ENCODE measurements at regions not wholly inside any gene's neighbourhood (a gene's known extent, or its start where the extent isn't known, plus 50 kb on each side); places are given as distances from the start of the nearest gene placed in this dataset.

DNA sequence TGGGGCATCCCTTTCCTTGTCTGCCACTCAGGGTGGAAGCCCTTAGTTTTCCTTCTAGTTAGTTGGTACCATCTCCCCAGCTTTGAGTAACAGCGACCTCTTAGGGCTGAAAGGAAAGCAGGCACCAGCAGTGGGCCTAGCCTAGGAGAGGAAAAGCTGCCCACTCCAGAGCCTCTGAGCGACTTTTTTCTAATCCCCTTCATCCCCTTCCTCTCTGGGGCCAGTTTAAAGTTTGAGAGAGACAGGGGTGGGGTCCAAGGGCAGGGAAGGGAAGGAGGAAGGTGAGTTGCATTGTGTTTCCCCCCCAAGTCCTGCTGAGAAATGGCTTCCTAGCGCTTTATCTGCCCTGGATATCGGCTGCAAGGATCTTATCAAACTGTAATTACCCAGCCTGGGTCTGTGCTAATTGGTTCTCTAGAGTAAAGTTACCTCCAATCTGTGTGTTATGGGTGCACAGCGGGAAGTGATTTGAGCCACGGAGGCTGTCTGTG lies 573.9 kb upstream of the CADM1 start:
- DNase-seq (no peak), ATAC-seq (no peak)
- TF ChIP-seq, protein P1, sequence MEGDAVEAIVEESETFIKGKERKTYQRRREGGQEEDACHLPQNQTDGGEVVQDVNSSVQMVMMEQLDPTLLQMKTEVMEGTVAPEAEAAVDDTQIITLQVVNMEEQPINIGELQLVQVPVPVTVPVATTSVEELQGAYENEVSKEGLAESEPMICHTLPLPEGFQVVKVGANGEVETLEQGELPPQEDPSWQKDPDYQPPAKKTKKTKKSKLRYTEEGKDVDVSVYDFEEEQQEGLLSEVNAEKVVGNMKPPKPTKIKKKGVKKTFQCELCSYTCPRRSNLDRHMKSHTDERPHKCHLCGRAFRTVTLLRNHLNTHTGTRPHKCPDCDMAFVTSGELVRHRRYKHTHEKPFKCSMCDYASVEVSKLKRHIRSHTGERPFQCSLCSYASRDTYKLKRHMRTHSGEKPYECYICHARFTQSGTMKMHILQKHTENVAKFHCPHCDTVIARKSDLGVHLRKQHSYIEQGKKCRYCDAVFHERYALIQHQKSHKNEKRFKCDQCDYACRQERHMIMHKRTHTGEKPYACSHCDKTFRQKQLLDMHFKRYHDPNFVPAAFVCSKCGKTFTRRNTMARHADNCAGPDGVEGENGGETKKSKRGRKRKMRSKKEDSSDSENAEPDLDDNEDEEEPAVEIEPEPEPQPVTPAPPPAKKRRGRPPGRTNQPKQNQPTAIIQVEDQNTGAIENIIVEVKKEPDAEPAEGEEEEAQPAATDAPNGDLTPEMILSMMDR (IDR thresholded peaks at IDR 0.05): no peak
- Histone ChIP-seq H3K4me1 (ENCODE audit: low read depth) (no peaks in the 10 kb centered on the region), H3K4me3 (no peak overlapping the region), H3K9me3 (no peaks in the 10 kb centered on the region), H3K36me3 (ENCODE audit: low read depth) (no peaks in the 10 kb centered on the region)
- intact Hi-C loops (cut with DNase I, micrococcal nuclease): no loop called here

DNA sequence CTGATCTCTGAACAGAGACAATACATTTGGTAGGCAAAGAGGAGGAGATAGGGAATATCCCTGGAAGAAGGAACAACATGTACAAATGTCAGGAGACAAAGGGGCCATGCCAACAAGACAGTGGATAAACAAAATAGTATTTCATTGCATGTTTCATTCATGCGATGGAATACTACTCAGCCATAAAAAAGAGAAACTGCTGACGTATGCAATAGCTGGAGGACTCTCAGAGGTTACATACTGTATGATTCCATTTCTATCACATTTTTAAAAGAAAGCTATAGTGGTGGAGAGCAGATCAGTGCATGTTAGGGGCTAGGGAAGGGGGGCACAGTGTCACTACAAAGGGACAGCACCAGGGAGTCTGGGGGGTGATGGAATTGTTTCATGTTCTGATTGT lies 572.9 kb upstream of the CADM1 start:
- intact Hi-C loops (cut with DNase I, micrococcal nuclease): no loop called here
- Histone ChIP-seq H3K4me3 (no peak overlapping the region), H3K9me3 (no peaks in the 10 kb centered on the region), H3K4me1 (ENCODE audit: low read depth) (no peaks in the 10 kb centered on the region), H3K36me3 (ENCODE audit: low read depth) (no peaks in the 10 kb centered on the region)
- DNase-seq (no peak), ATAC-seq (no peak)
- TF ChIP-seq, protein P1 (IDR thresholded peaks at IDR 0.05): no peak

DNA sequence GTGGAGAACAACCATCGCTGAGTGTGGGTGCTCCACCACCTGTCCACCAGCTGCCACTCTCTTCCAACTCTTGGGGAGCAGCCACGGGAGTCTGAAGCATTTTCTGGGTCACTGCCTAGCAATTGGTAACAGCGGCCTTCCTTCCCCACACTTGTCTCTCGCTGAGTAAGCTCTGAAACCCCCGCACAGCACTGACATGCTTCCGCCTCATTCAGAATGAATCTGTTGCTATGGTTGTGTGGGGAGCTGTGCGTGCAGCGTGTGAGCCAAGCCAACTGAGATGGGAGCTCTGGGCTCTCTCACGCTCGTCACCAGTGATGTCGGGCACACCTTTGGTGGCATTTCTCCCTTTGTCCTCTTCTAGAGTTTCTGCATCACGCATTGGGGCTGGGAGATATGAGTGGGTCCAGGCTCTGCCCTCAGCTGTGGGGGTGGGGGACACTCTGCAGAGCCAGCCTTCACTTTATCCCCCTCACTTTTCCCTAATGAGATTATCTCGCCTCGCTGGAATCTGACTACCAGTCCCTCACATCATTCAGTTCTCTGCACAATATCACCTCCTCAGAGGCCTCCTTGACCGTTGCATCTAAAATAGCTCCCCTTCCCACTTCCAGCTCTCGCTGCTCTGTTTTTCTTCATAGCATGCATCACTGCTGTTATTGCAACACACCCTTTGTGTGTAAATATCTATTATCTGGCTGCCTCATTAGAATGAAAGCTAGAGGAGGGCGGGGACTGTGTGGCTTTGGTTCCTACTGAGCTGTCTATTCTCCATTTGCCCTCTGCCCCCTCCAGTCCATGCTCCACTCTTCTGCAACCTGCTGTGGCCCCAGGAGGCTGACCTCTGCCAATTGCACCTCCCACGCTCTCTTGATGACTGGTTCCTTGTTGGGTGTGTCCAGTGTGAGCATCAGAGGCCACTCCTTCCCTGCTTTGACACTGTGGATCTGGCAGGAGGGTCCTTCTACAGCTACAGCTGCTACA lies 569.9 kb upstream of the CADM1 start:
- Histone ChIP-seq H3K36me3 (ENCODE audit: low read depth) (no peaks in the 10 kb centered on the region), H3K9me3 (no peaks in the 10 kb centered on the region), H3K4me3 (no peak overlapping the region), H3K4me1 (ENCODE audit: low read depth) (no peaks in the 10 kb centered on the region)
- DNase-seq (peak in 1 of 3 donors; percentile 6), ATAC-seq (peak; percentile 56)
- intact Hi-C loops (cut with DNase I, micrococcal nuclease): no loop called here
- TF ChIP-seq, protein P1 (IDR thresholded peaks at IDR 0.05): no peak

DNA sequence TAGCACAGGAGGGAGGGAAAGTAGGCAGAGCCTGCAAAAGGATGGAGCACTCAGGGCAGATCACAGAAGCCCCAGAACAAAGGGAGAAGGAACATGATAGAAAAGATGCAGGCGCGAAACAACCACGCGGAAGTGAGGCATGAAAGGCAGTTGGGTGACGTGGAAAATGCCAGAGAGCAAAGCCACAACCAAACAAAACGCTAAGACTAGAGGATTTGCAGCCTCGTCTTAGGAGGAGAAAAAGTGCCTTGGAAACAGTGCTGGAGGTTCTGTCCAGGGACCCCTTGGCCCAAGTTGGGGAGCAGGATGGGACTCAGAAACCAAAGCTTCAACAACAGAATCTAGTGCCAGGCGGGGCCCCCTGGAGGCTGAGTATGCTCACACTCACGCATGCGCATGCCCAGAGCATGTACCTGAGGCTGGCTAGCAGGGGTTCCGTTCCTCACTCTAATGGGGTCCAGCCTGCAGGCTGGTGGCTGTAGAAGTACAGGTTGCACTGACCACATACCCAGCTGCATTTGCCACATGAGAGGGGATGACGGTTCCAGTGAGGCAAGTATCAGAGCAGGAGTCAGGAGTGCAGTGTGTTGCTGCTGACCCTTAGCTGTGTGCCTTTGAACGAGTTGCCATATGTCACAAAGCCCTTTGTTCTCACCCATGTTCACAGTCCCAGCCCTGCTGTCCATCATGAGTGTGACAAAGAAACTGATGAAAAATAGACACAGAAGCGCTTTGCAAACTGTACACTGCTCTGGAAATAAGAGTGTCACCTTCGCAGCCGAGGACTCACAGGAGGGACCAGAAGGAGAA lies 568.6 kb upstream of the CADM1 start:
- Histone ChIP-seq H3K4me3 (no peak overlapping the region), H3K36me3 (ENCODE audit: low read depth) (no peaks in the 10 kb centered on the region), H3K9me3 (no peaks in the 10 kb centered on the region), H3K4me1 (ENCODE audit: low read depth) (no peaks in the 10 kb centered on the region)
- intact Hi-C loops (cut with DNase I, micrococcal nuclease): no loop called here
- ATAC-seq (no peak), DNase-seq (peak in 2 of 3 donors; percentile 9 to 22)
- TF ChIP-seq, protein P1 (IDR thresholded peaks at IDR 0.05): no peak

DNA sequence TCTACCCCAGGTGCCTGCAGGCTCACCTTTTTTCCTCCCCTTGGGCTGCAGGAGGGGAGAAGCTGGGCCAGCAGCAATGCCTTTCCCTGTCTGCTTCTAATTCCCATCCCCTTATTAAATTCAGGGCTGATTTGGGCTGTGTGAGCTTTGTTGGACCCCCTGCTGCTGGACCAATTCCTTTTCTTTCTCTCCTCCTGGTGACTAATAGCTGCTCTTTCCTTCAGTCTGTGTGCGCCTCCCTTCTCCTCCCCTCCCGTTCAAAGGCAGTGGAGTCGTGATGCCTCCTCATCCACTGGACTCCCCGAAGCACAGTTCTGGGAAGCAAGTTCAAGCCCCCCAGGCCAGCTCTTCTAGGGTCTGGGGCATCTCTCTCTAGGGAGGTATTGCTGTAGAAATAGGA lies 567.9 kb upstream of the CADM1 start:
- Histone ChIP-seq H3K9me3 (no peaks in the 10 kb centered on the region), H3K4me1 (ENCODE audit: low read depth) (no peaks in the 10 kb centered on the region), H3K4me3 (no peak overlapping the region), H3K36me3 (ENCODE audit: low read depth) (no peaks in the 10 kb centered on the region)
- ATAC-seq (no peak), DNase-seq (no peak)
- intact Hi-C loops (cut with DNase I, micrococcal nuclease): no loop called here
- TF ChIP-seq, protein P1 (IDR thresholded peaks at IDR 0.05): no peak
